ENCODE measurements at regions not wholly inside any gene's neighbourhood (a gene's known extent, or its start where the extent isn't known, plus 50 kb on each side); places are given as distances from the start of the nearest gene placed in this dataset.

GRCh38 chr18:61749031-61749430, 143.8 kb downstream of the RNF152 start:
- H3K79me2 ChIP-seq (ENCODE audit: control insufficient read depth, insufficient read depth, low read length): no peaks in the 10 kb centered on the region
- DNase-seq (ENCODE audit: low read depth, low spot score) (no peak), FAIRE-seq (no peak)
- H3K36me3 ChIP-seq (ENCODE audit: control insufficient read depth in 2 of 2, extremely low read depth in 1 of 2, insufficient read depth in 2 of 2, low read length in 2 of 2): no peaks in the 10 kb centered on the region
- H3K9me1 ChIP-seq (ENCODE audit: control insufficient read depth, extremely low read depth, insufficient read depth, low read length): no peaks in the 10 kb centered on the region
- no peak overlapping the region for H2AFZ ChIP-seq (ENCODE audit: control insufficient read depth, low read length)
- H3K4me1 ChIP-seq (ENCODE audit: control insufficient read depth, extremely low read depth, insufficient read depth, low read length): no peaks in the 10 kb centered on the region
- no peak overlapping the region for H3K9ac ChIP-seq (ENCODE audit: control insufficient read depth, extremely low read depth, insufficient read depth, low read length)
- dilution Hi-C loops (cut with MboI; ENCODE audit: extremely low pct_ligation_motif_present, low sequenced_read_pairs): no loop called here
- H3K9me3 ChIP-seq (ENCODE audit: control insufficient read depth, low read depth, low read length): no peaks in the 10 kb centered on the region
- H3K27me3 ChIP-seq (ENCODE audit: control insufficient read depth, extremely low read depth, insufficient read depth, low read length): no peaks in the 10 kb centered on the region
- no peak overlapping the region for H3K4me2 ChIP-seq (ENCODE audit: control insufficient read depth, extremely low read depth, insufficient read depth, low read depth, low read length)
- no peak overlapping the region for H3K4me3 ChIP-seq (ENCODE audit: control insufficient read depth in 2 of 3, extremely low read depth in 1 of 3, insufficient read depth in 2 of 3, low read depth in 1 of 3, low read length in 3 of 3)
- no peaks in the 10 kb centered on the region for H4K20me1 ChIP-seq (ENCODE audit: control insufficient read depth, extremely low read depth, insufficient read depth, low read length)
- TF ChIP-seq, protein P1, sequence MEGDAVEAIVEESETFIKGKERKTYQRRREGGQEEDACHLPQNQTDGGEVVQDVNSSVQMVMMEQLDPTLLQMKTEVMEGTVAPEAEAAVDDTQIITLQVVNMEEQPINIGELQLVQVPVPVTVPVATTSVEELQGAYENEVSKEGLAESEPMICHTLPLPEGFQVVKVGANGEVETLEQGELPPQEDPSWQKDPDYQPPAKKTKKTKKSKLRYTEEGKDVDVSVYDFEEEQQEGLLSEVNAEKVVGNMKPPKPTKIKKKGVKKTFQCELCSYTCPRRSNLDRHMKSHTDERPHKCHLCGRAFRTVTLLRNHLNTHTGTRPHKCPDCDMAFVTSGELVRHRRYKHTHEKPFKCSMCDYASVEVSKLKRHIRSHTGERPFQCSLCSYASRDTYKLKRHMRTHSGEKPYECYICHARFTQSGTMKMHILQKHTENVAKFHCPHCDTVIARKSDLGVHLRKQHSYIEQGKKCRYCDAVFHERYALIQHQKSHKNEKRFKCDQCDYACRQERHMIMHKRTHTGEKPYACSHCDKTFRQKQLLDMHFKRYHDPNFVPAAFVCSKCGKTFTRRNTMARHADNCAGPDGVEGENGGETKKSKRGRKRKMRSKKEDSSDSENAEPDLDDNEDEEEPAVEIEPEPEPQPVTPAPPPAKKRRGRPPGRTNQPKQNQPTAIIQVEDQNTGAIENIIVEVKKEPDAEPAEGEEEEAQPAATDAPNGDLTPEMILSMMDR (optimal IDR thresholded peaks at IDR 0.05 in 1 of 3, IDR thresholded peaks at IDR 0.05 in 1 of 3, conservative IDR thresholded peaks at IDR 0.05 in 1 of 3; ENCODE audit: extremely low read depth in 1 of 3, insufficient read depth in 2 of 3, low read length in 3 of 3): no peak
- TF ChIP-seq EZH2 (IDR thresholded peaks at IDR 0.05; ENCODE audit: low read length): no peak
- H3K27ac ChIP-seq (ENCODE audit: control insufficient read depth, insufficient read depth, low read length): no peak overlapping the region

GRCh38 chr18:61748004-61748403, 144.8 kb downstream of the RNF152 start:
- Histone ChIP-seq H4K20me1 (ENCODE audit: control insufficient read depth, extremely low read depth, insufficient read depth, low read length) (no peaks in the 10 kb centered on the region), H3K27me3 (ENCODE audit: control insufficient read depth, extremely low read depth, insufficient read depth, low read length) (no peaks in the 10 kb centered on the region), H3K36me3 (ENCODE audit: control insufficient read depth in 2 of 2, extremely low read depth in 1 of 2, insufficient read depth in 2 of 2, low read length in 2 of 2) (no peaks in the 10 kb centered on the region), H2AFZ (ENCODE audit: control insufficient read depth, low read length) (no peak overlapping the region), H3K79me2 (ENCODE audit: control insufficient read depth, insufficient read depth, low read length) (no peaks in the 10 kb centered on the region), H3K4me1 (ENCODE audit: control insufficient read depth, extremely low read depth, insufficient read depth, low read length) (no peaks in the 10 kb centered on the region), H3K9ac (ENCODE audit: control insufficient read depth, extremely low read depth, insufficient read depth, low read length) (no peak overlapping the region), H3K9me3 (ENCODE audit: control insufficient read depth, low read depth, low read length) (no peaks in the 10 kb centered on the region), H3K4me3 (ENCODE audit: control insufficient read depth in 2 of 3, extremely low read depth in 1 of 3, insufficient read depth in 2 of 3, low read depth in 1 of 3, low read length in 3 of 3) (no peak overlapping the region), H3K27ac (ENCODE audit: control insufficient read depth, insufficient read depth, low read length) (no peak overlapping the region), H3K4me2 (ENCODE audit: control insufficient read depth, extremely low read depth, insufficient read depth, low read depth, low read length) (no peak overlapping the region), H3K9me1 (ENCODE audit: control insufficient read depth, extremely low read depth, insufficient read depth, low read length) (no peaks in the 10 kb centered on the region)
- dilution Hi-C loops (cut with MboI; ENCODE audit: extremely low pct_ligation_motif_present, low sequenced_read_pairs): no loop called here
- TF ChIP-seq EZH2 (IDR thresholded peaks at IDR 0.05; ENCODE audit: low read length): no peak
- TF ChIP-seq, protein P1 (optimal IDR thresholded peaks at IDR 0.05 in 1 of 3, IDR thresholded peaks at IDR 0.05 in 1 of 3, conservative IDR thresholded peaks at IDR 0.05 in 1 of 3; ENCODE audit: extremely low read depth in 1 of 3, insufficient read depth in 2 of 3, low read length in 3 of 3): no peak
- FAIRE-seq (no peak), DNase-seq (ENCODE audit: low read depth, low spot score) (no peak)

All from keratinocyte (primary cell).